Body of pancreas (tissue), 4 donors: ENCODE measurements at regions not wholly inside any gene's neighbourhood (a gene's known extent, or its start where the extent isn't known, plus 50 kb on each side); places are given as distances from the start of the nearest gene placed in this dataset.

Experiments
- POLR2A ChIP-seq, 3 donors: fragments of 450-650 bp; IDR thresholded peaks; one replicate each; pipeline ENCODE4 v1.6.1; 2016; ENCODE audit warnings: antibody characterized with exemption in 3 of 3, mild to moderate bottlenecking in 2 of 3
- TF ChIP-seq, protein P1 (sequence below), 7 experiments: fragments of 450-650 bp in 4 of 7; fragments of 200-600 bp in 3 of 7; sonication (generic) in 3 of 7; IDR thresholded peaks; one replicate each; pipeline ENCODE4 v1.5.1; 2016 to 2019; ENCODE audit warnings: antibody characterized with exemption in 7 of 7

DNA sequence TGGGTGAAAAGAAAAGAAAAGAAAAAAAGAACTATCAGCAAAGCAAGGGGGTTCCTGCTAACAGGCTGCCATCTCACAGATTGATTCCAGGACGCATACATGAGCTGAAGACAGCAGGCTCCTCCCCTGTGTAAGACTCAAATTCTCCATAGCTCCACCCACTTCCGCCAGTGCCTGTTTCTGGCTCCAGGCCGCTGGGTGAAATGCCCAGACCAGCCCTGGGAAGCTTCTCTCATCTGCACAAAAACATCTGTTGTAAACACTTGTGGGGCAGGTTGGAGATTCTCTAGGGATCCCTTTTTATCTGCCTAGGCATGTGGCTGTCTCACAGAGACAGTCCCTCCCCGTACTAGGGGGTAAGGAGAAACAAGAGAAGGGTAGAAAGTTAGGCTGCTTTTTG is 1054.4 kb upstream of the SPRY2 start:
- TF ChIP-seq, protein P1, sequence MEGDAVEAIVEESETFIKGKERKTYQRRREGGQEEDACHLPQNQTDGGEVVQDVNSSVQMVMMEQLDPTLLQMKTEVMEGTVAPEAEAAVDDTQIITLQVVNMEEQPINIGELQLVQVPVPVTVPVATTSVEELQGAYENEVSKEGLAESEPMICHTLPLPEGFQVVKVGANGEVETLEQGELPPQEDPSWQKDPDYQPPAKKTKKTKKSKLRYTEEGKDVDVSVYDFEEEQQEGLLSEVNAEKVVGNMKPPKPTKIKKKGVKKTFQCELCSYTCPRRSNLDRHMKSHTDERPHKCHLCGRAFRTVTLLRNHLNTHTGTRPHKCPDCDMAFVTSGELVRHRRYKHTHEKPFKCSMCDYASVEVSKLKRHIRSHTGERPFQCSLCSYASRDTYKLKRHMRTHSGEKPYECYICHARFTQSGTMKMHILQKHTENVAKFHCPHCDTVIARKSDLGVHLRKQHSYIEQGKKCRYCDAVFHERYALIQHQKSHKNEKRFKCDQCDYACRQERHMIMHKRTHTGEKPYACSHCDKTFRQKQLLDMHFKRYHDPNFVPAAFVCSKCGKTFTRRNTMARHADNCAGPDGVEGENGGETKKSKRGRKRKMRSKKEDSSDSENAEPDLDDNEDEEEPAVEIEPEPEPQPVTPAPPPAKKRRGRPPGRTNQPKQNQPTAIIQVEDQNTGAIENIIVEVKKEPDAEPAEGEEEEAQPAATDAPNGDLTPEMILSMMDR (IDR thresholded peaks at IDR 0.05), result no peak
- TF ChIP-seq POLR2A (IDR thresholded peaks at IDR 0.05), result no peak
